GM18519 (cell line): ENCODE measurements at regions not wholly inside any gene's neighbourhood (a gene's known extent, or its start where the extent isn't known, plus 50 kb on each side); places are given as distances from the start of the nearest gene placed in this dataset.
"Not testable (repeated sequence)": the region's sequence is repeated elsewhere in the genome, so short reads cannot be mapped to it uniquely, and the experiment has no call there.

ENCODE experiments used
- ATAC-seq: cut with Tn5 transposase; IDR thresholded peaks from one replicate; pipeline ENCODE4 v1.9.1; 2021; ENCODE audit warnings: mild to moderate bottlenecking, moderate library complexity; ENCODE audit not compliant: unreplicated experiment, low FRiP score

- ATAC-seq = no peak
These were observed 316.2 kb upstream of the NOX3 start for GRCh38 chr6:155771822-155772221.

- no peak for ATAC-seq
These were observed 315.2 kb upstream of the NOX3 start for GRCh38 chr6:155770856-155771255.

GRCh38 chr6:155770313-155770712 lies 314.7 kb upstream of the NOX3 start:
- no peak for ATAC-seq

- no peak for ATAC-seq
These were observed 309.9 kb upstream of the NOX3 start for GRCh38 chr6:155765275-155766194.

GRCh38 chr6:155762649-155763048 lies 307.0 kb upstream of the NOX3 start:
- no peak for ATAC-seq

- ATAC-seq = no peak
These were observed 299.8 kb upstream of the NOX3 start for GRCh38 chr6:155755452-155755851.

- ATAC-seq = not testable (repeated sequence)
These were observed 293.1 kb upstream of the NOX3 start for GRCh38 chr6:155748778-155749177.

GRCh38 chr6:155747491-155747890 lies 291.9 kb upstream of the NOX3 start:
- ATAC-seq = no peak

- ATAC-seq = no peak
These were observed 285.3 kb upstream of the NOX3 start for GRCh38 chr6:155740781-155741399.

- no peak for ATAC-seq
These were observed 283.0 kb upstream of the NOX3 start for GRCh38 chr6:155738602-155739105.

GRCh38 chr6:155717374-155717773 lies 261.7 kb upstream of the NOX3 start:
- ATAC-seq = no peak

- no peak for ATAC-seq
These were observed 255.1 kb upstream of the NOX3 start for GRCh38 chr6:155710704-155711103.

GRCh38 chr6:155709262-155709661 lies 253.6 kb upstream of the NOX3 start:
- ATAC-seq = no peak

GRCh38 chr6:155708100-155708499 lies 252.5 kb upstream of the NOX3 start:
- no peak for ATAC-seq

- ATAC-seq = no peak
These were observed 251.2 kb upstream of the NOX3 start for GRCh38 chr6:155706806-155707205.

GRCh38 chr6:155706341-155706740 lies 250.7 kb upstream of the NOX3 start:
- ATAC-seq = no peak

GRCh38 chr6:155701342-155701741 lies 245.7 kb upstream of the NOX3 start:
- ATAC-seq = no peak

- no peak for ATAC-seq
These were observed 239.9 kb upstream of the NOX3 start for GRCh38 chr6:155695495-155695894.

- no peak for ATAC-seq
These were observed 238.8 kb upstream of the NOX3 start for GRCh38 chr6:155694419-155694790.

GRCh38 chr6:155693573-155694418 lies 238.2 kb upstream of the NOX3 start:
- no peak for ATAC-seq

- no peak for ATAC-seq
These were observed 235.2 kb upstream of the NOX3 start for GRCh38 chr6:155690820-155691219.
